Uterus (tissue), 3 donors: ENCODE measurements at regions not wholly inside any gene's neighbourhood (a gene's known extent, or its start where the extent isn't known, plus 50 kb on each side); places are given as distances from the start of the nearest gene placed in this dataset.

Experiments
- DNase-seq, 2 donors: peaks; one replicate each; pipeline ENCODE4 v3.0.0-alpha.2; 2019 to 2020
- H3K27ac ChIP-seq, 2 donors: fragments of 200-600 bp; sonication (generic); 1 replicate in 1 of 2; 2 replicates in 1 of 2; pipeline ENCODE4 v1.5.1; 2016 to 2018
- H3K27me3 ChIP-seq, 2 donors: fragments of 200-600 bp; sonication (generic); one replicate each; pipeline ENCODE4 v1.5.1; 2018 to 2019; ENCODE audit warnings: control low read depth in 1 of 2
- H3K36me3 ChIP-seq, 2 donors: fragments of 200-600 bp; sonication (generic); one replicate each; pipeline ENCODE4 v1.5.1; 2019; ENCODE audit warnings: control low read depth in 1 of 2
- H3K4me1 ChIP-seq, 2 donors: fragments of 200-600 bp; sonication (generic); one replicate each; pipeline ENCODE4 v1.5.1; 2018 to 2019; ENCODE audit warnings: control low read depth in 1 of 2
- H3K4me3 ChIP-seq, 2 donors: fragments of 200-600 bp; sonication (generic); 1 replicate in 1 of 2; 2 replicates in 1 of 2; pipeline ENCODE4 v1.5.1; 2018 to 2019; ENCODE audit warnings: mild to moderate bottlenecking in 1 of 2
- H3K9me3 ChIP-seq, 2 donors: fragments of 200-600 bp; sonication (generic); one replicate each; pipeline ENCODE4 v1.5.1; 2019; ENCODE audit warnings: control low read depth in 1 of 2
- CTCF ChIP-seq, 4 experiments: fragments of 200-600 bp in 2 of 4; fragments of 450-650 bp in 2 of 4; sonication (generic) in 2 of 4; IDR thresholded peaks; one replicate each; pipeline ENCODE4 v1.5.1; 2016 to 2019; ENCODE audit warnings: antibody characterized with exemption in 4 of 4, mild to moderate bottlenecking in 2 of 4, moderate library complexity in 1 of 4
- POLR2A ChIP-seq, 2 donors: fragments of 450-650 bp; IDR thresholded peaks; one replicate each; pipeline ENCODE4 v1.6.1; 2016; ENCODE audit warnings: antibody characterized with exemption in 2 of 2, mild to moderate bottlenecking in 1 of 2, moderate library complexity in 1 of 2
- intact Hi-C: fragments of 100-400 bp; cut with DNase I; formaldehyde crosslinking; loops from one replicate; pipeline ENCODE4 v1.15.1; 2023; ENCODE audit warnings: low total_unique reads
- donor health status: DM: yes; HTN: yes; CAD: no.

GRCh38 chr11:10641912-10642697, 51.5 kb downstream of the IRAG1 start:
- no peak for DNase-seq
- H3K4me3 ChIP-seq = no peak overlapping the region
- intact Hi-C loops = no loop called here
- H3K9me3 ChIP-seq = no peaks in the 10 kb centered on the region
- H3K27ac ChIP-seq = peak overlapping the region; percentile 71 to 75
- no peaks in the 10 kb centered on the region for H3K36me3 ChIP-seq
- peaks cover 8 to 20% of the 10 kb centered on the region in 2 donors for H3K4me1 ChIP-seq
- no peaks in the 10 kb centered on the region for H3K27me3 ChIP-seq
- TF ChIP-seq CTCF (IDR thresholded peaks at IDR 0.05) = no peak

GRCh38 chr11:10641177-10641911, 52.2 kb downstream of the IRAG1 start:
- H3K27me3 ChIP-seq = no peaks in the 10 kb centered on the region
- H3K4me3 ChIP-seq = no peak overlapping the region
- peaks cover 8 to 22% of the 10 kb centered on the region in 2 donors for H3K4me1 ChIP-seq
- no peaks in the 10 kb centered on the region for H3K9me3 ChIP-seq
- no peaks in the 10 kb centered on the region for H3K36me3 ChIP-seq
- no peak for TF ChIP-seq POLR2A (IDR thresholded peaks at IDR 0.05)
- no peak for TF ChIP-seq CTCF (IDR thresholded peaks at IDR 0.05)
- H3K27ac ChIP-seq = peak overlapping the region; percentile 71 to 75
- DNase-seq = no peak
- intact Hi-C loops = no loop called here

GRCh38 chr11:10640308-10640707, 53.2 kb downstream of the IRAG1 start:
- intact Hi-C loops = no loop called here
- DNase-seq = no peak
- no peak overlapping the region for H3K4me3 ChIP-seq
- peak overlapping the region; percentile 71 to 75 for H3K27ac ChIP-seq
- TF ChIP-seq POLR2A (IDR thresholded peaks at IDR 0.05) (no peak), CTCF (IDR thresholded peaks at IDR 0.05) (no peak)
- H3K9me3 ChIP-seq = no peaks in the 10 kb centered on the region
- H3K27me3 ChIP-seq = no peaks in the 10 kb centered on the region
- H3K4me1 ChIP-seq = peaks cover 8 to 22% of the 10 kb centered on the region in 2 donors
- H3K36me3 ChIP-seq = no peaks in the 10 kb centered on the region

- Histone ChIP-seq H3K4me1 (peaks cover 8 to 22% of the 10 kb centered on the region in 2 donors), H3K27me3 (no peaks in the 10 kb centered on the region), H3K4me3 (no peak overlapping the region), H3K36me3 (no peaks in the 10 kb centered on the region), H3K9me3 (no peaks in the 10 kb centered on the region), H3K27ac (peak overlapping the region; percentile 71 to 75)
- no peak for TF ChIP-seq POLR2A (IDR thresholded peaks at IDR 0.05)
- peak in 1 of 2 donors; percentile 13 for DNase-seq
- intact Hi-C loops = no loop called here
These were observed 54.2 kb downstream of the IRAG1 start for GRCh38 chr11:10639350-10639749.

GRCh38 chr11:10638316-10638925, 55.1 kb downstream of the IRAG1 start:
- Histone ChIP-seq H3K4me1 (peaks cover 8 to 22% of the 10 kb centered on the region in 2 donors), H3K4me3 (no peak overlapping the region), H3K27ac (peak overlapping the region; percentile 71 to 75), H3K27me3 (no peaks in the 10 kb centered on the region), H3K36me3 (no peaks in the 10 kb centered on the region), H3K9me3 (no peaks in the 10 kb centered on the region)
- peak; percentile 70 to 75 for DNase-seq
- intact Hi-C loops = no loop called here
- no peak for TF ChIP-seq CTCF (IDR thresholded peaks at IDR 0.05)
